ENCODE measurements at regions not wholly inside any gene's neighbourhood (a gene's known extent, or its start where the extent isn't known, plus 50 kb on each side); places are given as distances from the start of the nearest gene placed in this dataset.

- no peak for DNase-seq
These were observed 81.8 kb upstream of the COL6A5 start for GRCh38 chr3:130263708-130264107.

GRCh38 chr3:130266817-130267216 lies 78.7 kb upstream of the COL6A5 start:
- DNase-seq, result no peak

- peak; percentile 75 for DNase-seq
These were observed 69.2 kb upstream of the COL6A5 start for GRCh38 chr3:130276203-130276803.

GRCh38 chr3:130288670-130289069 lies 56.8 kb upstream of the COL6A5 start:
- no peak for DNase-seq

GRCh38 chr3:130291148-130291547 lies 54.3 kb upstream of the COL6A5 start:
- no peak for DNase-seq

- DNase-seq, result no peak
These were observed 52.2 kb upstream of the COL6A5 start for GRCh38 chr3:130293247-130293646.
